ENCODE measurements at regions not wholly inside any gene's neighbourhood (a gene's known extent, or its start where the extent isn't known, plus 50 kb on each side); places are given as distances from the start of the nearest gene placed in this dataset.

- WGBS, 3 donors, result 43 to 56% (median 49%) methylated on average over 12 of the region's 12 CpGs
- H3K27ac ChIP-seq (ENCODE audit: low read depth, low read length), result no peak overlapping the region
Measured at GRCh38 chr12:115451151-115451779, 767.3 kb upstream of the TBX3 start.

GRCh38 chr12:115450710-115451109 lies 766.7 kb upstream of the TBX3 start:
- 92 to 96% (median 93%) methylated on average over 8 of the region's 8 CpGs for WGBS, 3 donors
- no peak overlapping the region for H3K27ac ChIP-seq (ENCODE audit: low read depth, low read length)

GRCh38 chr12:115450017-115450416 lies 766.0 kb upstream of the TBX3 start:
- 82 to 96% (median 89%) methylated on average over 3 of the region's 3 CpGs for WGBS, 3 donors
- H3K27ac ChIP-seq (ENCODE audit: low read depth, low read length), result no peak overlapping the region

- no peak overlapping the region for H3K27ac ChIP-seq (ENCODE audit: low read depth, low read length)
- WGBS, 3 donors, result 53 to 82% (median 82%) methylated on average over 5 of the region's 5 CpGs
Measured at GRCh38 chr12:115449526-115449925, 765.6 kb upstream of the TBX3 start.

- no peak overlapping the region for H3K27ac ChIP-seq (ENCODE audit: low read depth, low read length)
- 58 to 83% (median 82%) methylated on average over 1 of the region's 1 CpG for WGBS, 3 donors
Measured at GRCh38 chr12:115444346-115444745, 760.4 kb upstream of the TBX3 start.

GRCh38 chr12:115443351-115443938 lies 759.5 kb upstream of the TBX3 start:
- WGBS, 3 donors, result 73 to 85% (median 77%) methylated on average over 4 of the region's 4 CpGs
- no peak overlapping the region for H3K27ac ChIP-seq (ENCODE audit: low read depth, low read length)

GRCh38 chr12:115440438-115440837 lies 756.5 kb upstream of the TBX3 start:
- WGBS, 3 donors, result 44 to 73% (median 45%) methylated on average over 3 of the region's 3 CpGs

GRCh38 chr12:115439008-115439601 lies 755.1 kb upstream of the TBX3 start:
- WGBS, 3 donors, result 62 to 69% (median 64%) methylated on average over 2 of the region's 2 CpGs
- H3K27ac ChIP-seq (ENCODE audit: low read depth, low read length), result no peak overlapping the region

More at GRCh38 chr12:115440438-115440837, 756.5 kb upstream of the TBX3 start:
- H3K27ac ChIP-seq (ENCODE audit: low read depth, low read length), result no peak overlapping the region

GRCh38 chr12:115438314-115438713 lies 754.3 kb upstream of the TBX3 start:
- no peak overlapping the region for H3K27ac ChIP-seq (ENCODE audit: low read depth, low read length)
- WGBS, 3 donors, result 67 to 86% (median 84%) methylated on average over 4 of the region's 4 CpGs

GRCh38 chr12:115437061-115437567 lies 753.1 kb upstream of the TBX3 start:
- 56 to 63% (median 58%) methylated on average over 5 of the region's 5 CpGs for WGBS, 3 donors
- H3K27ac ChIP-seq (ENCODE audit: low read depth, low read length), result no peak overlapping the region

GRCh38 chr12:115433014-115433634 lies 749.1 kb upstream of the TBX3 start:
- 24 to 65% (median 59%) methylated on average over 9 of the region's 9 CpGs for WGBS, 3 donors
- no peak overlapping the region for H3K27ac ChIP-seq (ENCODE audit: low read depth, low read length)

GRCh38 chr12:115430636-115431035 lies 746.7 kb upstream of the TBX3 start:
- 88 to 92% (median 91%) methylated on average over 1 of the region's 1 CpG for WGBS, 3 donors
- no peak overlapping the region for H3K27ac ChIP-seq (ENCODE audit: low read depth, low read length)

GRCh38 chr12:115426732-115427131 lies 742.8 kb upstream of the TBX3 start:
- H3K27ac ChIP-seq (ENCODE audit: low read depth, low read length), result no peak overlapping the region

GRCh38 chr12:115424003-115424402 lies 740.0 kb upstream of the TBX3 start:
- H3K27ac ChIP-seq (ENCODE audit: low read depth, low read length), result no peak overlapping the region
- WGBS, 3 donors, result 59 to 66% (median 60%) methylated on average over 1 of the region's 1 CpG

GRCh38 chr12:115423546-115423987 lies 739.6 kb upstream of the TBX3 start:
- H3K27ac ChIP-seq (ENCODE audit: low read depth, low read length), result no peak overlapping the region
- 35 to 51% (median 41%) methylated on average over 5 of the region's 5 CpGs for WGBS, 3 donors

GRCh38 chr12:115422845-115423545 lies 739.0 kb upstream of the TBX3 start:
- no peak overlapping the region for H3K27ac ChIP-seq (ENCODE audit: low read depth, low read length)

GRCh38 chr12:115421796-115422709 lies 738.1 kb upstream of the TBX3 start:
- H3K27ac ChIP-seq (ENCODE audit: low read depth, low read length), result no peak overlapping the region
- WGBS, 3 donors, result 35 to 88% (median 83%) methylated on average over 9 of the region's 9 CpGs

GRCh38 chr12:115421350-115421749 lies 737.4 kb upstream of the TBX3 start:
- H3K27ac ChIP-seq (ENCODE audit: low read depth, low read length), result no peak overlapping the region
- WGBS, 3 donors, result 43 to 96% (median 90%) methylated on average over 1 of the region's 1 CpG

Measured in adipose tissue (tissue), 3 donors.